Right ventricle myocardium inferior (tissue), 1 donor: ENCODE measurements at regions not wholly inside any gene's neighbourhood (a gene's known extent, or its start where the extent isn't known, plus 50 kb on each side); places are given as distances from the start of the nearest gene placed in this dataset.
"Not testable (repeated sequence)": the region's sequence is repeated elsewhere in the genome, so short reads cannot be mapped to it uniquely, and the experiment has no call there.

Experiments used
- ATAC-seq: fragments of 200-7000 bp; cut with Tn5 transposase; one replicate; pipeline ENCODE4 v1.9.1; 2020; ENCODE audit warnings: mild to moderate bottlenecking, moderate library complexity
- DNase-seq: peaks from one replicate; pipeline ENCODE4 v3.0.0; 2021; ENCODE audit errors: missing footprints
- intact Hi-C: fragments of 100-400 bp; cut with DNase I; formaldehyde crosslinking; loops from one replicate; pipeline ENCODE4 v1.11.0; 2022
- donor health status: DM: no; HTN: yes; CAD: no; lungs with severe emphysema.

GRCh38 chr2:153420394-153420793 lies 58.2 kb downstream of the RPRM start:
- intact Hi-C loops, result no loop called here
- DNase-seq, result no peak
- no peak for ATAC-seq

DNA sequence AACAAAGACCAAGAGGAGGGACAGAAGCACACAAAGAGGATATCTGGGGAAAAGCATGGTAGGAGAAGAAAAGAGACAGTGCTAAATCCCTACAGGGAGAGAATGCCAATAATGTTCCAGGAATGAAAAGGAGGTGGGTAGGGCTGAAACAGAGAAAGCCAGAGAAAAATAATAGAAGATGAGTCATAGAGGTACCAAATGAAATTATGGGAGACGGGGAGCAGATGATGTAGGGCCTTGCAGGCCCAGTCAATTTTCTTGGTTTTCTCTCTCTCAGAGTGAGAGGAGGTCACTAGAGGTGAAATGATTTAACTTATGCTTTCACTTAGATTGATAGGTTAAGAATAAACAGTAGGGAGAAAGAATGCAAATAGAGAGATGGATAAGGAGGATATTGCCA lies 61.5 kb downstream of the RPRM start:
- intact Hi-C loops, result no loop called here
- ATAC-seq, result no peak
- no peak for DNase-seq

DNA sequence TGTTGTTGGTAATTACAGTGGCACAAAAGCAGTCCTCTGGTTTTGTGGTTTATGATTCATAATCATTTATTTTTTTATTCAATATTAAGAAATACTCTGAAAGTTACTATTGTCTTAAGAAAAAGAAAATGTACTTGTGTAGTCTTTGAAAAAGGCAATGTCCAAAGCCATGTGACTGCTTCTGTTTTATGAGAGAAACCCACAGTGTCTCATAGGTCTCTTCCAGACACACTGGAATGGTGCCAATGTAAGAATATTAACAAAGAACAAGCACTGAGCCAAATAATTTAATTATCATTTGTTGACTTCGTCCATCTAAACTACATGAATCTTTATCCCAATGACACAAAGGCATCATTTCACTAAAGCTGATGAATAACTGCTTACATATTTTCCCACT lies 62.5 kb downstream of the RPRM start:
- intact Hi-C loops, result no loop called here
- ATAC-seq, result no peak
- no peak for DNase-seq

GRCh38 chr2:153408710-153409385 lies 69.7 kb downstream of the RPRM start:
- DNase-seq (no peak), ATAC-seq (no peak)
- intact Hi-C loops, result no loop called here

GRCh38 chr2:153405196-153405595 lies 73.4 kb downstream of the RPRM start:
- ATAC-seq (no peak), DNase-seq (no peak)
- intact Hi-C loops, result no loop called here

DNA sequence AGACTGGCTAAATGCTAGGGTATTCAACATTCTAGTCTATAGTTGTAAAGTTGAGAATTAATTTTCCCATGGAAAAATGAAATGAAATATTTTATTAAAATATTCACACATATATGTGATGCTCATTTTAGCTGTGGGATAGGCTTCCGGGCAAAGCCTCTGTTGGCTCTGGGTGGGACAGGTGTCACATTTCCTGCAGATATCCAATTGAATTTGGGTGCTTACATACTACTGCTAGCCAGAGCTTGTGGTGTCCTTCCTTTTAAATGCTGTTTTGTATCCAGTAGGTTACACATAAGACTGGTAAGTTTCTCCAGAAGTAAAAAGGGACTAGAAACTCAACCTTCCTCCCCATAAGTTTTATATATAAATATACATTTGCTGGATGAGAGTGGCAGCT lies 73.8 kb downstream of the RPRM start:
- ATAC-seq (no peak), DNase-seq (no peak)
- intact Hi-C loops, result no loop called here

DNA sequence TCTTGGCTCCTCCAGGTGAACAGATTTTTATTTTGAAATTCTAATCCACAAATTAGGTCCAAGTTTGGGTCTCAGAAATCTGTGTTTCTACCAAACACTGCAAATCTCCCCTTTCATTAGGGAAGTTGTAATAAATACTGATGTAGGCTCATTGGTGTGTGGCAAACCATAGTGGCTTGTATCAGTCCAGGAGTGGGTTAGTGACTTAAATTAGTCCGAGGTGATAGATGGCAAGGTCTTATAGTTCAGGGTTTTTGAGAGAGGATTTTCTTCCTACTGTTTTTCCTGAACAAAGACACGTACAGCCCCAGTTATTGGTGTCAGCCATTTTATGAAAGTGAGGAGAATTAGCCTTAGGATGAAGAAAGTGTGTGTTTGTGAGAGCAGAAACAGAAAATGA lies 74.6 kb downstream of the RPRM start:
- DNase-seq (no peak), ATAC-seq (no peak)
- intact Hi-C loops, result no loop called here

DNA sequence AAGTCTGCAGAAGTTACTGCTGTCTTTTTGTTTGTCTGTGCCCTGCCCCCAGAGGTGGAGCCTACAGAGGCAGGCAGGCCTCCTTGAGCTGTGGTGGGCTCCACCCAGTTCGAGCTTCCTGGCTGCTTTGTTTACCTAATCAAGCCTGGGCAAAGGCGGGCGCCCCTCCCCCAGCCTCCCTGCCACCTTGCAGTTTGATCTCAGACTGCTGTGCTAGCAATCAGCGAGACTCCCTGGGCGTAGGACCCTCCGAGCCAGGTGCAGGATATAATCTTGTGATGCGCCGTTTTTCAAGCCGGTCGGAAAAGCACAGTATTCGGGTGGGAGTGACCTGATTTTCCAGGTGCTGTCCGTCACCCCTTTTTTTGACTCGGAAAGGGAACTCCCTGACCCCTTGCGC lies 75.2 kb downstream of the RPRM start:
- DNase-seq, ATAC-seq, intact Hi-C loops: not testable (repeated sequence)

GRCh38 chr2:153394686-153395085 lies 83.9 kb downstream of the RPRM start:
- no peak for DNase-seq
- no peak for ATAC-seq
- intact Hi-C loops, result no loop called here

DNA sequence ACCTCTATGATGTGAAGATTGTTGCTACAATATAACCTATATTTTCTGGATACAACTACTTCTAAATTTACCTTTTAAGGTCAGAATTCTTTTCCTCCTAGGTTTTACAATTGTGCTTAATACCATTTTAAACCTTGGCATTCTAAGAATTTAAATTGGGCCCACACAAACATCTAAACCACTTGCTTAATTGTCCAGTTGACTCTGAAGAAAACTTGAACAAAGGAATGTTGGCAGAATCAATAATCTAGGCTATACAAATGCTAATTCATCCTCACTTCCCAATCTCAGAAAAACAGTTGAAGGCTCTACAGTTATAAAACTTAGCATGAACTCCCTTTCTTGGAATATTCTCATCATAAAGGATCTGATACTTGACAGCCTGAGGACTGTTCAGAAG lies 84.3 kb downstream of the RPRM start:
- intact Hi-C loops, result no loop called here
- ATAC-seq (no peak), DNase-seq (no peak)

DNA sequence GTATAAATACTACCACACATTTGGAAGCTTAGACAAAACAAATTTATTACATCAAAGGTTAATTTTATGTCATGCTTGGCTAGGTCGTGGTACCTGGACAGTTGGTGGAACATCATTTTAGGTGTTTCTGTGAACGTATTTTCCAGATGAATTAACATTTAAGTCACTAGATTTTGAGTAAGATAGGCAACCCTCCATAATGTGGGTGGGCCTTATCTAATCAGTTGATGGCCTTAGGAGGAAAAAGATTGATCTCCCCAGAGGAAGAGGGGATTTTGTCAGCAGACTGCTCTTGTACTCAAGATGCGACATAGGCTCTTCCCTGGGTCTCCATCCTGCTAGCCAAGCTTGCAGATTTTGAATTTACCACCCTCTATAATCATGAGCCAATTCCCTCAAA lies 85.0 kb downstream of the RPRM start:
- intact Hi-C loops, result no loop called here
- ATAC-seq, result no peak
- no peak for DNase-seq

DNA sequence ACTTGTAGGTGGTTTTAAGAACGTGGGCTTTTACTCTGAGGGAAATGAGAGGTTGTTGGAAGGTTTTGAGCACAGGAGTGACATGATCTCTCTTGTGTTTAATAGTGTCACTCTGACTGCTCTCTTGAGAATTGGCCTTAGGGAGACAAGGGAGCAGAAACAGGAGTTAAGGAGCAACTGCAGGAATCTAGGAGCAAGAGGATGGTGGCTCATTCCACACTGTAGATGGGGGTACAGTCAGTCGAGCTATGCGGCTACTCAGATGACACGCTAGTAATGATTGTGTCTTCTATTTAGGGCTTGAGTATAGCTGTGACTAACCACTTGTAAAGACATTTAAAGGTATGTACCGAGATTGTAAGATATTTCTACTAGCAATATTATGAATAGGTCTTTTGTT lies 87.4 kb downstream of the RPRM start:
- no peak for DNase-seq
- ATAC-seq, result no peak
- intact Hi-C loops, result no loop called here

GRCh38 chr2:153388246-153388645 lies 90.3 kb downstream of the RPRM start:
- intact Hi-C loops, result no loop called here
- DNase-seq (no peak), ATAC-seq (no peak)

DNA sequence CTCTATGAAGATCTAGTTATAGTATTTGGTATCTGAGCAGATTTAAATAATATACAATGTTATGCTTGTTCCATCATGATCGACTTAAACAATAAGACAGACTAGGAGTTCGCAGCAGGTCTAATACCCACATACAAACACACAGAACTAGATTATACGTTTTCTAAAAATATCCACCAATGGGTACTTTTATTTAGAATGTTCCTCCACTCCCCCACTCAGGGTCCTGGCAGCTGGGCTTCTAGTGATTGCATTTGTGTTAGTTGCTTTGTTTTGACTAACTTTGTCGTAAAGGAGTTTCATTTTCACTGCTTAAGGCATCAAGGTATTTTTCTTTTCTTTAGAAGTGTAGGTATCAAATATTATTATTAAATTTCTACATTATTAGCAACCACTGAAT lies 91.4 kb downstream of the RPRM start:
- no peak for ATAC-seq
- DNase-seq, result no peak
- intact Hi-C loops, result no loop called here

- ATAC-seq (no peak), DNase-seq (no peak)
- intact Hi-C loops, result no loop called here
Measured at GRCh38 chr2:153386481-153386897, 92.1 kb downstream of the RPRM start.

- DNase-seq (no peak), ATAC-seq (no peak)
- intact Hi-C loops, result no loop called here
Measured at GRCh38 chr2:153373510-153374279, 104.9 kb downstream of the RPRM start.

DNA sequence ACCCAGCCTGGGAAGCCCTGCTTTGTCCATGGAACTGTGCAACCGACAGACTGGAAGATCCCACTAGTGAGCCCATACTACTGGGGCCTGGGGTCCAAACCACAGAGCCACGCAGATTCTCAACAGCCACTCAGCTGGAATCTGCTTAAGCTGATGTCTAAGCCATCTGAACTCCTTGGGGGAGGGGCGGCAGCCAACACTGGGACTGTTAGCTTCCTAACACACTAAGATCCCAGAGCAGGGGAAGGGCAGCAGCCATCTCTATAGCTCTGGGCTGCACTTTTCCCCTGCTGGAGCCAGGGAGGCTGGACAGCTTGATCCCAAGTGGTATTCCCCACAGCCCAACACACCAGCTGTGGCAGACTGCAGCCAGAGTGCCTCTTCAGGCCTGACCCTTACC lies 118.3 kb downstream of the RPRM start:
- intact Hi-C loops, result no loop called here
- ATAC-seq (no peak), DNase-seq (no peak)

- DNase-seq, result no peak
- intact Hi-C loops, result no loop called here
Measured at GRCh38 chr2:153354377-153354776, 124.2 kb downstream of the RPRM start.

GRCh38 chr2:153349603-153350002 lies 129.0 kb downstream of the RPRM start:
- DNase-seq, result no peak
- ATAC-seq, result no peak
- intact Hi-C loops, result no loop called here

More at GRCh38 chr2:153354377-153354776, 124.2 kb downstream of the RPRM start:
- no peak for ATAC-seq

- ATAC-seq (no peak), DNase-seq (no peak)
- intact Hi-C loops, result no loop called here
Measured at GRCh38 chr2:153347818-153348495, 130.6 kb downstream of the RPRM start.
